Immature natural killer cell (primary cell): ENCODE measurements at regions not wholly inside any gene's neighbourhood (a gene's known extent, or its start where the extent isn't known, plus 50 kb on each side); places are given as distances from the start of the nearest gene placed in this dataset.
A peak's percentile ranks its signal among the peaks of the same experiment; 100 is the strongest.

ENCODE experiments used
- DNase-seq, 3 donors: peaks; one replicate each; pipeline ENCODE4 v3.0.0; 2022; ENCODE audit warnings: mixed read lengths in 1 of 3
- H3K27ac Mint-ChIP-seq, 6 donors: one replicate each; pipeline ENCODE4 v1.8.0; 2020; ENCODE audit warnings: mixed read lengths in 6 of 6, mild to moderate bottlenecking in 5 of 6, inconsistent platforms in 4 of 6, moderate library complexity in 3 of 6
- H3K27me3 Mint-ChIP-seq, 3 donors: one replicate each; pipeline ENCODE4 v1.8.0; 2020 to 2021; ENCODE audit warnings: low read depth in 3 of 3, mild to moderate bottlenecking in 3 of 3, mixed read lengths in 3 of 3, moderate library complexity in 3 of 3, inconsistent platforms in 1 of 3
- H3K36me3 Mint-ChIP-seq, 3 donors: one replicate each; pipeline ENCODE4 v1.8.0; 2020; ENCODE audit warnings: mixed read lengths in 3 of 3, inconsistent platforms in 2 of 3, mild to moderate bottlenecking in 2 of 3
- H3K4me1 Mint-ChIP-seq, 2 donors: one replicate each; pipeline ENCODE4 v1.8.0; 2020; ENCODE audit warnings: inconsistent platforms in 2 of 2, mild to moderate bottlenecking in 2 of 2, mixed read lengths in 2 of 2, moderate library complexity in 1 of 2
- H3K4me3 Mint-ChIP-seq, 5 donors: one replicate each; pipeline ENCODE4 v1.8.0; 2020; ENCODE audit warnings: mild to moderate bottlenecking in 5 of 5, mixed read lengths in 5 of 5, inconsistent platforms in 3 of 5, moderate library complexity in 3 of 5
- H3K9me3 Mint-ChIP-seq, 6 donors: one replicate each; pipeline ENCODE4 v1.8.0; 2020; ENCODE audit warnings: mild to moderate bottlenecking in 6 of 6, mixed read lengths in 6 of 6, inconsistent platforms in 4 of 6, moderate library complexity in 3 of 6

- Mint-ChIP-seq H3K27me3 (peaks cover 0 to 3% (median 0%) of the 10 kb centered on the region in 3 donors), H3K27ac (no peak overlapping the region), H3K9me3 (peaks cover 0 to 6% (median 0%) of the 10 kb centered on the region in 6 donors), H3K4me1 (no peaks in the 10 kb centered on the region), H3K4me3 (no peak overlapping the region), H3K36me3 (no peaks in the 10 kb centered on the region)
- DNase-seq, result no peak
These were observed 769.4 kb upstream of the GOLIM4 start for GRCh38 chr3:168865022-168865551.

DNA sequence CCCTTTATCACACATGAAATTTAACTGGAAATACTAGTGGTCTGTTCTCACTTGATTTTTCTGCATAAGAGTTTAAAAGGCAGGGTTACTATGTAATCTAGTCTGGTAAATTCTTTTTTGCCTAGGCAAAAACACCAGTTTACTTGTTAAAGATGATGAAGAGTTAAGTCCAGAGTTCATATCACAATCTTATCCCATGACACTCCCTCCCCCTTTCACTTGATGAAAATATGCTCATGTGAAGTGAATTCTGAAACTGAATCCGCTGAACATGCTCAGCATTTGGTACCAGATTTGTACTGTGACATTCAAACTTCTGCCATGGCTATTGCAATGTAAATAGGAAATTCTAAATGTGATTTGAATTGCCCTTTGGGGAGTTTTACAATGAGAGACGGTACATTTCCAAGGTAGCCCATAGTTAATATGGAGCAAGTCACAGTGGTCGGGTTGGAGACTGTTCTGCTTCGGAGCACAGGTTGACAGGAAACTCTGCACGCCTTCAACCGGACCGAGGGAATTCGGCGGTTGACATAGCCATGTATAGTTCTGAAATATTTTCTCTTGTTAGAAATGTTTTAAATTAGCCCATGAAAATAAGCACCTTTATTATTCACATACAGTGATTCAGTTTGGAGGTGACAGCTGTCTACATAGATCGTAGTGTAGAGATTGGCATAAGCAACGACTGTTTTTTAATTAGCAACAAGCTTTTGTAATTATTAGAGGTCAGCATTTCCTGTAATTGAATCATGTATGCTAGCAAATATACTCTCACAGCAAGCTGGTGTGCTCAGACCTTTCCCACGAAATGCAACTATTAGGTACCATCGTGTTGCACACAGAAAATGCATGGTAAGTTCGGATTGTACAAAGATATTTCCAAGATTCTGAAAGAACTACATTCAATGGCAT, 768.6 kb upstream of the GOLIM4 start:
- no peak overlapping the region for H3K27ac Mint-ChIP-seq
- no peaks in the 10 kb centered on the region for H3K4me1 Mint-ChIP-seq
- H3K9me3 Mint-ChIP-seq, result peaks cover 0 to 6% (median 0%) of the 10 kb centered on the region in 6 donors
- peaks cover 0 to 3% (median 0%) of the 10 kb centered on the region in 3 donors for H3K27me3 Mint-ChIP-seq
- DNase-seq, result no peak
- no peaks in the 10 kb centered on the region for H3K36me3 Mint-ChIP-seq
- H3K4me3 Mint-ChIP-seq, result no peak overlapping the region

DNA sequence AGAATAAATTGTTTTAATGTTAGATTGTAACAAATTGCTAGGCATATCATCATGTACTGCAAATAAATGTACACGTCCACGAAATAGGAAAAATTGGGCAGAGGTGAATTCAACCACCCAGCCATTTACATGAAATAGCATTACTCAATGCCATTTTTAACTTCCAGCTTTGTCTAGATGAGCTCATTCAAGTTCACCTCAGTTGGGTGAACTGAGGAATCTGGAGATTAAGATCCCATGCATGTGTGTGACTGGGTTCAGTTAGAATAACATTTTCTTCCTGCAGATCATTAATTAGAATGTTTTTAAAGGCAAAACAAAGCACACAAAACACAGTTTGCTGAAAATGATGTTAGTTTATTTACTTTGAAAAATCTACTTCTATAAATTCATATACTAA, 767.8 kb upstream of the GOLIM4 start:
- no peak for DNase-seq
- Mint-ChIP-seq H3K9me3 (peaks cover 0 to 6% (median 0%) of the 10 kb centered on the region in 6 donors), H3K36me3 (no peaks in the 10 kb centered on the region), H3K27ac (no peak overlapping the region), H3K4me1 (no peaks in the 10 kb centered on the region), H3K27me3 (peaks cover 0 to 3% (median 0%) of the 10 kb centered on the region in 3 donors), H3K4me3 (no peak overlapping the region)

GRCh38 chr3:168862466-168862865, 766.7 kb upstream of the GOLIM4 start:
- H3K27ac Mint-ChIP-seq, result no peak overlapping the region
- H3K4me3 Mint-ChIP-seq, result no peak overlapping the region
- no peak for DNase-seq
- H3K4me1 Mint-ChIP-seq, result no peaks in the 10 kb centered on the region
- no peaks in the 10 kb centered on the region for H3K36me3 Mint-ChIP-seq
- peaks cover 0 to 10% (median 0%) of the 10 kb centered on the region in 6 donors for H3K9me3 Mint-ChIP-seq
- peaks cover 0 to 5% (median 0%) of the 10 kb centered on the region in 3 donors for H3K27me3 Mint-ChIP-seq

- peaks cover 0 to 5% (median 0%) of the 10 kb centered on the region in 3 donors for H3K27me3 Mint-ChIP-seq
- no peaks in the 10 kb centered on the region for H3K4me1 Mint-ChIP-seq
- no peak overlapping the region for H3K27ac Mint-ChIP-seq
- H3K4me3 Mint-ChIP-seq, result no peak overlapping the region
- H3K9me3 Mint-ChIP-seq, result peaks cover 0 to 10% (median 0%) of the 10 kb centered on the region in 6 donors
- no peaks in the 10 kb centered on the region for H3K36me3 Mint-ChIP-seq
- DNase-seq, result no peak
These were observed 764.9 kb upstream of the GOLIM4 start for GRCh38 chr3:168860592-168860991.

GRCh38 chr3:168860028-168860427, 764.3 kb upstream of the GOLIM4 start:
- H3K4me3 Mint-ChIP-seq, result no peak overlapping the region
- H3K9me3 Mint-ChIP-seq, result peaks cover 0 to 10% (median 0%) of the 10 kb centered on the region in 6 donors
- H3K4me1 Mint-ChIP-seq, result no peaks in the 10 kb centered on the region
- H3K36me3 Mint-ChIP-seq, result no peaks in the 10 kb centered on the region
- no peak for DNase-seq
- no peak overlapping the region for H3K27ac Mint-ChIP-seq
- peaks cover 0 to 2% (median 0%) of the 10 kb centered on the region in 3 donors for H3K27me3 Mint-ChIP-seq

DNA sequence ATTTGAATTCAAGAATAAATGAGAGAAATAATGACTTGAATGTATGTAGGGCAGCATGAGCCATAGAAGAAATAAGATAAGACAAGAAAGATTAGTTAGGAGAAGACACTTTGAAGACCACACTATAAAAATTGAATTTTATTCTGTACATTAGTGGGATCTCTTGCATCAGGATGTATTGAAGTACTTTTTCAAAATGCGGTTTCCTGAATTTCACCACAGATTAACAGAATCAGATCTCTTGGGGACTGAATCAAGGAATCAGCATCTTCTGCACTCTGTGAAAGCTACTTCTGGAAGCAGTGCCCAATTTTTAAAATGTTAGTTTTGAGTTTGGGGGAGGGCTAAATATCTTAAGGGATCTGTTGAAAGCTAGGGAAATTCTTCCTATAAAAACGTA, 763.9 kb upstream of the GOLIM4 start:
- Mint-ChIP-seq H3K4me3 (no peak overlapping the region), H3K27ac (no peak overlapping the region), H3K36me3 (no peaks in the 10 kb centered on the region), H3K27me3 (peaks cover 0 to 2% (median 0%) of the 10 kb centered on the region in 3 donors), H3K4me1 (no peaks in the 10 kb centered on the region), H3K9me3 (peaks cover 0 to 10% (median 0%) of the 10 kb centered on the region in 6 donors)
- DNase-seq, result no peak

GRCh38 chr3:168859143-168859542, 763.4 kb upstream of the GOLIM4 start:
- Mint-ChIP-seq H3K36me3 (no peaks in the 10 kb centered on the region), H3K9me3 (peaks cover 0 to 10% (median 0%) of the 10 kb centered on the region in 6 donors), H3K4me3 (no peak overlapping the region), H3K27ac (no peak overlapping the region), H3K4me1 (no peaks in the 10 kb centered on the region), H3K27me3 (peaks cover 0 to 2% (median 0%) of the 10 kb centered on the region in 3 donors)
- DNase-seq, result no peak

- Mint-ChIP-seq H3K4me3 (no peak overlapping the region), H3K27me3 (peaks cover 0 to 2% (median 0%) of the 10 kb centered on the region in 3 donors), H3K36me3 (no peaks in the 10 kb centered on the region), H3K9me3 (peaks cover 0 to 10% (median 0%) of the 10 kb centered on the region in 6 donors), H3K27ac (no peak overlapping the region), H3K4me1 (no peaks in the 10 kb centered on the region)
- DNase-seq, result no peak
These were observed 762.6 kb upstream of the GOLIM4 start for GRCh38 chr3:168858327-168858726.

DNA sequence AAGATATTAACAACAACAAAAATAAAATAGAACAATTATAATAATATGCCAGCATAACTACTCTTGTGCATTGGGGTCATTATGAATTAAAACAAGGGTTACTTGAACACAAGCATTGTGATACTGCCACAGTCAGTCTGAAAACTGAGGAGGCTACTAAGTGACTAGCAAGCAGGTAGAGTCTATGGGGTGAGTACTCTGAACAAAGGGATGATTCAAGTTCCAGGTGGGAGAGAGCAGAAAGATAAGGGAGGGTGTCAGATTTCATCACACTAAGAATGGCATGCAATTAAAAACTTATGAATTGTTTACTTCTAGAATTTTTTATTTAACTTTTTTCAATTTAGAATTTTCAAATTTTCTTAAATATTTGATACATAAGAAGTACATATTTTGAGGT, 754.4 kb upstream of the GOLIM4 start:
- Mint-ChIP-seq H3K4me3 (no peak overlapping the region), H3K4me1 (peaks cover 0 to 4% of the 10 kb centered on the region in 2 donors), H3K27me3 (no peaks in the 10 kb centered on the region), H3K27ac (no peak overlapping the region), H3K9me3 (peaks cover 0 to 6% (median 2%) of the 10 kb centered on the region in 6 donors), H3K36me3 (no peaks in the 10 kb centered on the region)
- DNase-seq, result no peak

DNA sequence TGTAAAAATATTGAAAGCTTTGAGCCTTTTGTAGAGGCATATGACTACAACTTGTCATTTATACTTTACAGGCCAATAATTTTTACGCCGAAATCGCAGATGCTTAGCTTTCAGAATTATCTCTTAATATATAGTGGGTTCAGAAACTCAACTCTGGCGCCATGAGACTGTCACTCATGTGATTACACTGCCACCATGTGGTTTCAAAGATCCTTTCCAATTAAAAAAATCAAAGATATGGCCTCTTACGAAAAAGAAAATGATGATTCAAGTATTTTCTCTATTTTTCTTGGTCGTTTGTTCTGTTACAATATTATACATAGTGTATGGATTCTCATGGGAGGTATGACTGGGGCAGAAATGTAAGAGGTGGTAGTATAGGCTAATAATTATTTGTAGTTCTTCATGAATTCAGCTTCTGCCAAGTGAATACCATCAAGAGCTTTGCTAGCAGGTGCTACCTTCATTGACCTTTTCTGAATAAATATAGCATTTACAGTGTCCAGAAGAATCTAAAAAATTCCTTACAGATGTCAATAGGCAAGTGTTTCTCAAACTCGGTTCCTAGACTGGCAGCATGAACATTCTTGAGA, 751.7 kb upstream of the GOLIM4 start:
- Mint-ChIP-seq H3K36me3 (no peaks in the 10 kb centered on the region), H3K4me3 (no peak overlapping the region), H3K27me3 (no peaks in the 10 kb centered on the region), H3K9me3 (peaks cover 0 to 6% (median 2%) of the 10 kb centered on the region in 6 donors), H3K4me1 (peaks cover 0 to 4% of the 10 kb centered on the region in 2 donors), H3K27ac (no peak overlapping the region)
- DNase-seq, result peak in 2 of 3 donors; percentile 5 to 10

GRCh38 chr3:168844894-168845482, 749.3 kb upstream of the GOLIM4 start:
- Mint-ChIP-seq H3K4me1 (peaks cover 0 to 4% of the 10 kb centered on the region in 2 donors), H3K9me3 (peaks cover 0 to 5% (median under 1%) of the 10 kb centered on the region in 6 donors), H3K27me3 (no peaks in the 10 kb centered on the region), H3K4me3 (no peak overlapping the region), H3K27ac (no peak overlapping the region), H3K36me3 (no peaks in the 10 kb centered on the region)
- no peak for DNase-seq

DNA sequence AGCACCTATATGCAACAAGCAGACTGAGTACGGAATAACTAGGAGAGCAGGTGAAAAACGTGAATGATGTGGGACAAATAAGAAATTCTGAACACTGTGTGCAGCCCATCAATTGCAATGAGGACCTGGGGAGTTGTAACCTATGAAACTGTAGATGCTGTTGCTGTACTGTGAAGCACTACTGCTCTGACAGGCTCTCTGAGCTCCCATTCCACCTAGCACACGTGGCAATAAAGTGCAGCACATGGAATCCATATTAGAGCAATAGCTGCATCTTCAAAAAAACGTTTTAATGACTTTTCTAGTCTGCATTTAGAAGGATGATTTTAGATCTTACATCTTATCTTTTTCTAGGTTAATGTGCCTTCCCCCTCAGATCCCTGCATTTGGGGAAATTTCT, 748.7 kb upstream of the GOLIM4 start:
- Mint-ChIP-seq H3K27me3 (no peaks in the 10 kb centered on the region), H3K36me3 (no peaks in the 10 kb centered on the region), H3K4me1 (peaks cover 0 to 4% of the 10 kb centered on the region in 2 donors), H3K27ac (no peak overlapping the region), H3K4me3 (no peak overlapping the region), H3K9me3 (peaks cover 0 to 5% (median under 1%) of the 10 kb centered on the region in 6 donors)
- no peak for DNase-seq

GRCh38 chr3:168843481-168843880, 747.8 kb upstream of the GOLIM4 start:
- Mint-ChIP-seq H3K4me1 (peaks cover 0 to 4% of the 10 kb centered on the region in 2 donors), H3K9me3 (peaks cover 0 to 5% (median 0%) of the 10 kb centered on the region in 6 donors), H3K36me3 (no peaks in the 10 kb centered on the region), H3K27ac (no peak overlapping the region), H3K4me3 (no peak overlapping the region), H3K27me3 (peaks cover 0 to 1% (median 0%) of the 10 kb centered on the region in 3 donors)
- DNase-seq, result no peak
